B cell (primary cell): ENCODE measurements at regions not wholly inside any gene's neighbourhood (a gene's known extent, or its start where the extent isn't known, plus 50 kb on each side); places are given as distances from the start of the nearest gene placed in this dataset.

Experiments
- CTCF ChIP-seq: fragments of 200-600 bp; IDR thresholded peaks from one replicate; pipeline ENCODE4 v1.8.0; 2022; ENCODE audit warnings: antibody characterized with exemption, mild to moderate bottlenecking
- EZH2 ChIP-seq: IDR thresholded peaks from 2 replicates; pipeline ENCODE4 v1.6.1; 2012; ENCODE audit warnings: borderline replicate concordance, low read depth, mild to moderate bottlenecking, moderate library complexity, low read length; ENCODE audit not compliant: insufficient read depth, poor library complexity, severe bottlenecking

- TF ChIP-seq CTCF (no peak), EZH2 (no peak)
Observed at GRCh38 chr13:90120026-90120425, 1227.5 kb upstream of the MIR17HG start.
